GM12892 (cell line): ENCODE measurements at regions not wholly inside any gene's neighbourhood (a gene's known extent, or its start where the extent isn't known, plus 50 kb on each side); places are given as distances from the start of the nearest gene placed in this dataset.

ENCODE experiments used
- POLR2A ChIP-seq: IDR thresholded peaks from 2 replicates; pipeline ENCODE4 v1.6.1; 2011; ENCODE audit warnings: low read depth, low read length, control low read depth
- POLR2AphosphoS5 ChIP-seq: IDR thresholded peaks from 2 replicates; pipeline ENCODE4 v1.6.1; 2011; ENCODE audit warnings: low read depth, low read length, control low read depth
- TAF1 ChIP-seq: IDR thresholded peaks from 2 replicates; pipeline ENCODE4 v1.6.1; 2011; ENCODE audit warnings: low read depth, mild to moderate bottlenecking, control low read depth, low read length, borderline replicate concordance

DNA sequence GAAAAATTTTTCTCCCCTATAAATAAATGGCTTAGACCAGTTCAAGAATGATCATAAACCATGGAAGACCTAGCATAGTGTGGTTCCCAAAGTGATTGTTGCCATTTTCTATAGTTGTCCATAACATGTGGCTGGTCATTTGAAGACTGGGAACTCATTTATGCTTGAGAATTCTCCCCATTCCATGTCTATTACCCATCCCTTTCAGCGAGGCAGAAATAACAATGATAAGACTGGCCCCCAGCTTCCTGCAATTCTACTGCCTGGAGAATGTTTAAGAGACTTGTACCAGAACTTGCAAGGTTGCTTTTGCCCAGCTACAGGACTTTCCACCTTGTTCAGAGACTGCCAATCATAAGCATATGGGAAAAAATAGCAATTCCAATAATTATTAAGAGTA, 146.5 kb upstream of the CDH11 start:
- no peak for TF ChIP-seq TAF1
- TF ChIP-seq POLR2AphosphoS5: no peak
- TF ChIP-seq POLR2A: no peak
